Activated B cell treated with CpG ODN at 0.5 μM for 24 hours (primary cell): ENCODE measurements at regions not wholly inside any gene's neighbourhood (a gene's known extent, or its start where the extent isn't known, plus 50 kb on each side); places are given as distances from the start of the nearest gene placed in this dataset.

Experiments
- ATAC-seq: fragments of 200-7000 bp; cut with Tn5 transposase; one replicate; pipeline ENCODE4 v1.10.0; 2021; ENCODE audit warnings: low read depth, mild to moderate bottlenecking, moderate library complexity
- CTCF ChIA-PET: fragments of 350-600 bp; sonication (Branson Sonifier 250); formaldehyde crosslinking; loops from one replicate; lab custom pipeline; 2021; ENCODE audit warnings: antibody characterized with exemption; lab: Charles Lee
- POLR2A ChIA-PET: fragments of 350-600 bp; sonication (Branson Sonifier 250); formaldehyde crosslinking; loops from one replicate; lab custom pipeline; 2021; ENCODE audit warnings: antibody characterized with exemption; lab: Charles Lee
- DNase-seq: peaks from one replicate; pipeline ENCODE4 v3.0.0; 2022
- H3K27ac Mint-ChIP-seq: one replicate; pipeline ENCODE4 v1.8.0; 2020; ENCODE audit warnings: mixed read lengths
- H3K27me3 Mint-ChIP-seq: one replicate; pipeline ENCODE4 v1.8.0; 2021; ENCODE audit warnings: mixed read lengths
- H3K36me3 Mint-ChIP-seq: one replicate; pipeline ENCODE4 v1.8.0; 2021; ENCODE audit warnings: low read depth, mixed read lengths
- H3K4me1 Mint-ChIP-seq: one replicate; pipeline ENCODE4 v1.8.0; 2021; ENCODE audit warnings: mixed read lengths
- H3K4me3 Mint-ChIP-seq: one replicate; pipeline ENCODE4 v1.8.0; 2020; ENCODE audit warnings: mild to moderate bottlenecking, mixed read lengths
- H3K9me3 Mint-ChIP-seq: one replicate; pipeline ENCODE4 v1.8.0; 2020; ENCODE audit warnings: mixed read lengths
- intact Hi-C: fragments of 100-400 bp; cut with micrococcal nuclease; formaldehyde crosslinking; loops from one replicate; pipeline ENCODE4 v1.15.1; 2024
- TF ChIP-seq, protein P1 (sequence below): fragments of 200-600 bp; IDR thresholded peaks from one replicate; pipeline ENCODE4 v1.8.0; 2022; ENCODE audit warnings: antibody characterized with exemption, mild to moderate bottlenecking

- H3K4me1 Mint-ChIP-seq, result no peaks in the 10 kb centered on the region
- TF ChIP-seq, protein P1, sequence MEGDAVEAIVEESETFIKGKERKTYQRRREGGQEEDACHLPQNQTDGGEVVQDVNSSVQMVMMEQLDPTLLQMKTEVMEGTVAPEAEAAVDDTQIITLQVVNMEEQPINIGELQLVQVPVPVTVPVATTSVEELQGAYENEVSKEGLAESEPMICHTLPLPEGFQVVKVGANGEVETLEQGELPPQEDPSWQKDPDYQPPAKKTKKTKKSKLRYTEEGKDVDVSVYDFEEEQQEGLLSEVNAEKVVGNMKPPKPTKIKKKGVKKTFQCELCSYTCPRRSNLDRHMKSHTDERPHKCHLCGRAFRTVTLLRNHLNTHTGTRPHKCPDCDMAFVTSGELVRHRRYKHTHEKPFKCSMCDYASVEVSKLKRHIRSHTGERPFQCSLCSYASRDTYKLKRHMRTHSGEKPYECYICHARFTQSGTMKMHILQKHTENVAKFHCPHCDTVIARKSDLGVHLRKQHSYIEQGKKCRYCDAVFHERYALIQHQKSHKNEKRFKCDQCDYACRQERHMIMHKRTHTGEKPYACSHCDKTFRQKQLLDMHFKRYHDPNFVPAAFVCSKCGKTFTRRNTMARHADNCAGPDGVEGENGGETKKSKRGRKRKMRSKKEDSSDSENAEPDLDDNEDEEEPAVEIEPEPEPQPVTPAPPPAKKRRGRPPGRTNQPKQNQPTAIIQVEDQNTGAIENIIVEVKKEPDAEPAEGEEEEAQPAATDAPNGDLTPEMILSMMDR, result no peak
- H3K27ac Mint-ChIP-seq, result no peak overlapping the region
- ATAC-seq (no peak), DNase-seq (no peak)
- no peaks in the 10 kb centered on the region for H3K36me3 Mint-ChIP-seq
- no peaks in the 10 kb centered on the region for H3K9me3 Mint-ChIP-seq
- H3K27me3 Mint-ChIP-seq, result peaks cover 42% of the 10 kb centered on the region
- POLR2A ChIA-PET, result no interaction called here
- intact Hi-C loops, result no loop called here
- H3K4me3 Mint-ChIP-seq, result no peak overlapping the region
- CTCF ChIA-PET, result no interaction called here
Measured at GRCh38 chr5:141737535-141737934, 55.5 kb upstream of the ARAP3 start.

DNA sequence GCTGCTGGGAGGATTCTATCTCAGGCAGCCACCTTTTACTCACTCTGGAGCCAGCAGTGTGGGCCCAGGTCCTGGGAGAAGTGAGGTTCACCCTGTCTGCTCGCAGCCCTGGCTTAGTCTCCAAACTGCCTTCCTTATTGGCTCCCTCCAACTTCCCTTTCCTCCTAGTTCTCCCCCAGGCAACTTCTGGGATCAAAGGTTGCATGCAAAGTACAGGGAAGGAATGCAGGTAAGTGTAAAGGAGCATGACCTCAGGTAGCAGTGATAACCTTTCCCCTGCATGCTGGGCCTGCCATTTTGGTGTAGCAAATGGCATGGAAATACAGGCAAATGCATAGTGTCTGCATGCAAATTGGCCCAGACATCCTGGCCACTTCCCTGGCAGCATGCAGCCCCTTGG is 53.8 kb upstream of the ARAP3 start:
- POLR2A ChIA-PET, result no interaction called here
- no peak overlapping the region for H3K4me3 Mint-ChIP-seq

DNA sequence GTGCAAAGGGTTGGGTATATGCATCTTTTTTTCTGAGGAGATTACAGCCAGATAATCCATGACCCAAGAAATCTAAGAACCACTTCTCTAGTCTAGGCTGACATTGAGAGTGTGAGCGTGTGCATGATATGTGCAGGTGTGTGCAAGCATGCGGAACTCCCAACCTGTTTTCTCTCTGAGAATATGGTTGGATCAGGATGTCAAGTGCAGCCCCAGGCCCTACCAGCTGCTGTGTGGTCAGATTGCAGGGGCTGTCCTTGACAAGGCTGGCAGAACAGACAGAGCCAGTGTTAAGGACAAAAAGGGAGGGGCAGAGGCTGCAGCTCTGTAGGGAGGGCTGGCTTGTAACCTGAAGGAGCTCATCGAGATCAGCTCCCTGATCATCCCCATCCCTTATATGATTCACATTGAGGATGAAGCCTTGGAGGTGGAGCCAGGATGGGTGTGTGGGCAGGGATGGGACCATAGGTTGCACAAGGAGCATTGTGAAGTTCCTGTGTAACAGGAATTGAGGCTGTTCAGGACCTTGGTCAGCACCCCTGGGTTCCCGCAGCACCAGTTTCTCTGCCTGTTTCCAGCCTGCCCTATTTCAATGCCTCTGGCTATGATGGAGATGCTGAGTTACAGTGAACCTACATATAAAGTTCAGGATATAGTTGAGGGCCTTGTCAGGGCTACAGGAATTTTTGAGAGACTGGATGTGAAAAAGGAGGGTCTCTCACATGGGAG is 52.6 kb upstream of the ARAP3 start:
- Mint-ChIP-seq H3K27ac (no peak overlapping the region), H3K27me3 (peaks cover 40% of the 10 kb centered on the region), H3K36me3 (no peaks in the 10 kb centered on the region), H3K4me1 (no peaks in the 10 kb centered on the region), H3K4me3 (no peak overlapping the region), H3K9me3 (no peaks in the 10 kb centered on the region)
- ATAC-seq (no peak), DNase-seq (no peak)
- ChIA-PET CTCF (no interaction called here), POLR2A (no interaction called here)
- intact Hi-C loops, result no loop called here
- TF ChIP-seq, protein P1, result no peak

More for the DNA sequence above, 53.8 kb upstream of the ARAP3 start:
- no peak overlapping the region for H3K27ac Mint-ChIP-seq
- H3K36me3 Mint-ChIP-seq, result no peaks in the 10 kb centered on the region
- no peak for DNase-seq
- ATAC-seq, result no peak
- TF ChIP-seq, protein P1, result no peak
- H3K27me3 Mint-ChIP-seq, result peaks cover 32% of the 10 kb centered on the region
- no peaks in the 10 kb centered on the region for H3K4me1 Mint-ChIP-seq
- CTCF ChIA-PET, result no interaction called here
- H3K9me3 Mint-ChIP-seq, result no peaks in the 10 kb centered on the region
- intact Hi-C loops, result no loop called here

GRCh38 chr5:141733198-141733597 is 51.2 kb upstream of the ARAP3 start:
- H3K27me3 Mint-ChIP-seq, result peaks cover 34% of the 10 kb centered on the region
- no peaks in the 10 kb centered on the region for H3K36me3 Mint-ChIP-seq
- no peaks in the 10 kb centered on the region for H3K4me1 Mint-ChIP-seq
- H3K9me3 Mint-ChIP-seq, result no peaks in the 10 kb centered on the region
- TF ChIP-seq, protein P1, result no peak
- H3K27ac Mint-ChIP-seq, result no peak overlapping the region
- CTCF ChIA-PET, result no interaction called here
- DNase-seq (no peak), ATAC-seq (no peak)
- POLR2A ChIA-PET, result no interaction called here
- H3K4me3 Mint-ChIP-seq, result no peak overlapping the region
- intact Hi-C loops, result no loop called here

DNA sequence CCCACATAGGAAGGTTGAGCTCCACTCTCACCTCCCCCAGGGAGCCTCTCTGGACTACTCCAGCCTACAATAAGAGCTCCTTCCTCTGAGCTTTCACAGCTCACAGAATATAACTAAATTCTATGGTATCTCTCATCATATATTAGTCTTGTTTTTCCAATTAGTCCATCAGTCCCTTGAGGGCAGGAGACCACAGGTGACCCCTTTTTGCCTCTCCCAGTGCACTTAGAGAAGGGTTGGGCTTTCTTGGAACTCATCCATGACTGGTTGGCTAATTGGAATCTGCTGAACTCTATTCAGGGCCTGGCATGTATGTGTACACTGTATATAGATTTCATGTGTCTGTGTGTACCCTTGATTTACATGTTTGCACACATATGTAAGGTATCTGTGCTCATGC is 50.4 kb upstream of the ARAP3 start:
- TF ChIP-seq, protein P1, result no peak
- Mint-ChIP-seq H3K9me3 (no peaks in the 10 kb centered on the region), H3K4me3 (no peak overlapping the region), H3K4me1 (no peaks in the 10 kb centered on the region), H3K36me3 (no peaks in the 10 kb centered on the region), H3K27me3 (peaks cover 31% of the 10 kb centered on the region), H3K27ac (no peak overlapping the region)
- ChIA-PET CTCF (no interaction called here), POLR2A (no interaction called here)
- no peak for ATAC-seq
- no peak for DNase-seq
- intact Hi-C loops, result no loop called here
